HepG2 (cell line): ENCODE measurements at regions not wholly inside any gene's neighbourhood (a gene's known extent, or its start where the extent isn't known, plus 50 kb on each side); places are given as distances from the start of the nearest gene placed in this dataset.

Experiments used
- ATAC-seq: fragments of 200-7000 bp; cut with Tn5 transposase; 3 replicates; pipeline ENCODE4 v1.9.1; 2020; ENCODE audit warnings: mild to moderate bottlenecking, moderate library complexity
- BruUV-seq: library from RNA; stranded (reverse); fragments of 400-500 nt; replicated peaks from 2 replicates; lab custom pipeline; 2021; lab: Mats Ljungman, UMichigan
- CTCF ChIA-PET: fragments of 300-600 bp; formaldehyde crosslinking; extraction: SDS; loops from one replicate; lab custom pipeline; 2021; ENCODE audit warnings: low total read pairs, inconsistent platforms, low intra/inter-chr PET ratio; lab: Yijun Ruan, JAX
- POLR2A ChIA-PET: fragments of 350-600 bp; sonication (Branson Sonifier 250); formaldehyde crosslinking; loops from one replicate; lab custom pipeline; 2020; ENCODE audit warnings: antibody characterized with exemption, inconsistent platforms; lab: Yijun Ruan, JAX
- DNase-seq: peaks from one replicate; pipeline ENCODE4 v3.0.0-alpha.2; 2015; ENCODE audit warnings: low spot score
- FAIRE-seq: peaks from 3 replicates; lab custom pipeline; 2011; peaks lifted over from hg19 to GRCh38; lab: Jason Lieb, UNC
- H2AFZ ChIP-seq: one replicate; pipeline ENCODE4 v1.6.1; 2011; ENCODE audit warnings: low read length, inconsistent platforms
- H3K27ac ChIP-seq: fragments of 300-600 bp; 3 replicates; pipeline ENCODE4 v1.8.0; 2011; ENCODE audit warnings: mixed run types, mild to moderate bottlenecking, mixed read lengths, low read length, inconsistent platforms; ENCODE audit not compliant: insufficient read depth; ENCODE audit errors: extremely low read length
- H3K27me3 ChIP-seq, 2 experiments: fragments of 200-600 bp in 1 of 2; 2 replicates in 1 of 2; 3 replicates in 1 of 2; pipeline versions ENCODE4 v1.6.0 to v1.8.0; 2011; ENCODE audit warnings: low read length in 2 of 2, mild to moderate bottlenecking in 2 of 2, moderate library complexity in 2 of 2, inconsistent platforms in 1 of 2; ENCODE audit not compliant: insufficient read depth in 2 of 2, control insufficient read depth in 1 of 2
- H3K36me3 ChIP-seq, 2 experiments: fragments of 200-600 bp in 1 of 2; replicated peaks in 1 of 2; 2 replicates in 1 of 2; 3 replicates in 1 of 2; pipeline versions ENCODE4 v1.5.1 to v1.8.0; 2011; ENCODE audit warnings: low read length in 2 of 2, inconsistent platforms in 1 of 2; ENCODE audit not compliant: insufficient read depth in 2 of 2, control insufficient read depth in 1 of 2
- H3K4me1 ChIP-seq: 2 replicates; pipeline ENCODE4 v1.5.1; 2012; ENCODE audit warnings: low read length, inconsistent platforms; ENCODE audit not compliant: insufficient read depth
- H3K4me2 ChIP-seq: 2 replicates; pipeline ENCODE4 v1.6.0; 2011; ENCODE audit warnings: low read depth, low read length, inconsistent platforms
- H3K4me3 ChIP-seq, 3 experiments: fragments of 200-600 bp in 1 of 3; sonication (generic), shearing (Covaris generic) in 1 of 3; replicated peaks in 1 of 3; 2 replicates each; pipeline ENCODE4 v1.5.1; 2011 to 2016; ENCODE audit warnings: low read length in 3 of 3, inconsistent platforms in 2 of 3, low read depth in 2 of 3, mild to moderate bottlenecking in 2 of 3, control low read depth in 1 of 3, mixed read lengths in 1 of 3; ENCODE audit not compliant: insufficient read depth in 1 of 3
- H3K79me2 ChIP-seq: one replicate; pipeline ENCODE4 v1.6.1; 2011; ENCODE audit warnings: low read length, inconsistent platforms; ENCODE audit not compliant: insufficient read depth
- H3K9ac ChIP-seq: 2 replicates; pipeline ENCODE4 v1.6.0; 2011; ENCODE audit warnings: mild to moderate bottlenecking, low read depth, low read length, inconsistent platforms; ENCODE audit not compliant: insufficient read depth
- H3K9me3 ChIP-seq: 2 replicates; pipeline ENCODE4 v1.5.1; 2012; ENCODE audit warnings: mild to moderate bottlenecking, low read length
- H4K20me1 ChIP-seq: 2 replicates; pipeline ENCODE4 v1.6.0; 2011; ENCODE audit warnings: inconsistent platforms, mild to moderate bottlenecking, low read length, moderate library complexity; ENCODE audit not compliant: insufficient read depth
- AGO1 ChIP-seq: fragments of 200-400 bp; formaldehyde crosslinking; IDR thresholded peaks from 2 replicates; pipeline ENCODE4 v1.6.1; 2017; ENCODE audit warnings: mild to moderate bottlenecking, low read depth, low read length, moderate library complexity; ENCODE audit not compliant: poor library complexity, severe bottlenecking
- ATF3 ChIP-seq: sonication (generic); formaldehyde crosslinking; IDR thresholded peaks from 2 replicates; pipeline ENCODE4 v1.4.0; 2020; ENCODE audit warnings: missing genetic modification reagents
- ATF7 ChIP-seq, 2 experiments: fragments of 450-650 bp in 1 of 2; sonication (generic) in 1 of 2; formaldehyde crosslinking in 1 of 2; IDR thresholded peaks; 2 replicates each; pipeline versions ENCODE4 v1.4.0 to v1.6.1; 2016 to 2020; ENCODE audit warnings: antibody characterized with exemption in 1 of 2, mild to moderate bottlenecking in 1 of 2, missing genetic modification reagents in 1 of 2
- HNF4A ChIP-seq: sonication (generic); formaldehyde crosslinking; IDR thresholded peaks from 2 replicates; pipeline ENCODE4 v1.4.0; 2020; ENCODE audit warnings: missing genetic modification reagents
- MATR3 ChIP-seq: sonication (generic); formaldehyde crosslinking; IDR thresholded peaks from 2 replicates; pipeline ENCODE4 v1.4.0; 2020; ENCODE audit warnings: missing genetic modification reagents
- NAIF1 ChIP-seq: sonication (generic); formaldehyde crosslinking; IDR thresholded peaks from 2 replicates; pipeline ENCODE4 v1.5.0; 2020; ENCODE audit warnings: mild to moderate bottlenecking, missing genetic modification reagents, borderline replicate concordance
- PHF8 ChIP-seq: sonication (generic); formaldehyde crosslinking; IDR thresholded peaks from 2 replicates; pipeline ENCODE4 v1.5.0; 2020; ENCODE audit warnings: missing genetic modification reagents
- POGZ ChIP-seq: sonication (generic); formaldehyde crosslinking; IDR thresholded peaks from 2 replicates; pipeline ENCODE4 v1.4.0; 2020; ENCODE audit warnings: mild to moderate bottlenecking, missing genetic modification reagents
- RFX3 ChIP-seq: IDR thresholded peaks from 2 replicates; pipeline ENCODE4 v1.6.1; 2016; ENCODE audit warnings: missing biosample characterization, missing genetic modification reagents
- SNAI1 ChIP-seq: sonication (generic); formaldehyde crosslinking; IDR thresholded peaks from 2 replicates; pipeline ENCODE4 v1.5.0; 2020; ENCODE audit warnings: mild to moderate bottlenecking, missing genetic modification reagents, borderline replicate concordance
- ZBTB14 ChIP-seq: sonication (generic); formaldehyde crosslinking; IDR thresholded peaks from 2 replicates; pipeline ENCODE4 v1.4.0; 2020; ENCODE audit warnings: missing genetic modification reagents
- ZNF296 ChIP-seq: sonication (generic); formaldehyde crosslinking; conservative IDR thresholded peaks from 2 replicates; pipeline ENCODE4 v1.5.0; 2020; ENCODE audit warnings: mild to moderate bottlenecking, missing genetic modification reagents
- ZNF44 ChIP-seq: sonication (generic); formaldehyde crosslinking; IDR thresholded peaks from 2 replicates; pipeline ENCODE4 v1.5.1; 2020; ENCODE audit warnings: mild to moderate bottlenecking, missing genetic modification reagents
- ZSCAN22 ChIP-seq: sonication (generic); formaldehyde crosslinking; IDR thresholded peaks from 2 replicates; pipeline ENCODE4 v1.4.0; 2020; ENCODE audit warnings: mild to moderate bottlenecking, missing genetic modification reagents
- WGBS: methylation state at CpG from one replicate; pipeline ENCODE4 v1.1.6; 2017; ENCODE audit warnings: low lambda C conversion rate; 5-methylcytosine and 5-hydroxymethylcytosine counted together
- in situ Hi-C: cut with HindIII; loops from 2 replicates; pipeline ENCODE4 v1.10.0; 2017; ENCODE audit warnings: low pct_unique_long_range_greater_than_20kb; ENCODE audit not compliant: extremely low pct_ligation_motif_present
- intact Hi-C: fragments of 100-400 bp; cut with micrococcal nuclease; formaldehyde crosslinking; loops from one replicate; pipeline ENCODE4 v1.10.0; 2022; ENCODE audit not compliant: unreplicated experiment
- TF ChIP-seq, protein P1 (sequence below): IDR thresholded peaks from 2 replicates; pipeline ENCODE4 v1.6.1; 2016; ENCODE audit warnings: low read depth, missing genetic modification reagents, missing compliant biosample characterization
- TF ChIP-seq, protein P2 (sequence below): sonication (generic); formaldehyde crosslinking; IDR thresholded peaks from 2 replicates; pipeline ENCODE4 v1.5.0; 2020; ENCODE audit warnings: mild to moderate bottlenecking, missing genetic modification reagents, borderline replicate concordance

DNA sequence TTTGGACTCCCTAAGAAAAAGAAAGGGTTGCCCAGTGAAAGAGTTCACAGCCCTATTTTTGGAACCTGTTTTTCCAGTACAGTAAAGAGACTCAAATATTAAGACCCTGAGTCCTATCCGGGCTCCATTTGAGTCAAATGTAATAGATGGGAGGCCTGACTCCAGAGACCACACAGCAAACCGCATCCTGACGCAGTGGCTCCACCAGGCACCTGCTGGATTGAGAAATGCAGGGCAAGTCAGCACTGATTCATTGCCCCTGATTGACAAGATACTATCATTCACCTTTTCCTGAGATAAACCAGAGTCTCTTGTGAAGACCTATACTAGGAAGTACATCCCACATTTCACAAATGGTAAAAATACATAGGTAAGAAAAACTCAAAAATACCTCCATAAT, 715.7 kb upstream of the SOX9 start (continued):
- TF ChIP-seq, protein P1, sequence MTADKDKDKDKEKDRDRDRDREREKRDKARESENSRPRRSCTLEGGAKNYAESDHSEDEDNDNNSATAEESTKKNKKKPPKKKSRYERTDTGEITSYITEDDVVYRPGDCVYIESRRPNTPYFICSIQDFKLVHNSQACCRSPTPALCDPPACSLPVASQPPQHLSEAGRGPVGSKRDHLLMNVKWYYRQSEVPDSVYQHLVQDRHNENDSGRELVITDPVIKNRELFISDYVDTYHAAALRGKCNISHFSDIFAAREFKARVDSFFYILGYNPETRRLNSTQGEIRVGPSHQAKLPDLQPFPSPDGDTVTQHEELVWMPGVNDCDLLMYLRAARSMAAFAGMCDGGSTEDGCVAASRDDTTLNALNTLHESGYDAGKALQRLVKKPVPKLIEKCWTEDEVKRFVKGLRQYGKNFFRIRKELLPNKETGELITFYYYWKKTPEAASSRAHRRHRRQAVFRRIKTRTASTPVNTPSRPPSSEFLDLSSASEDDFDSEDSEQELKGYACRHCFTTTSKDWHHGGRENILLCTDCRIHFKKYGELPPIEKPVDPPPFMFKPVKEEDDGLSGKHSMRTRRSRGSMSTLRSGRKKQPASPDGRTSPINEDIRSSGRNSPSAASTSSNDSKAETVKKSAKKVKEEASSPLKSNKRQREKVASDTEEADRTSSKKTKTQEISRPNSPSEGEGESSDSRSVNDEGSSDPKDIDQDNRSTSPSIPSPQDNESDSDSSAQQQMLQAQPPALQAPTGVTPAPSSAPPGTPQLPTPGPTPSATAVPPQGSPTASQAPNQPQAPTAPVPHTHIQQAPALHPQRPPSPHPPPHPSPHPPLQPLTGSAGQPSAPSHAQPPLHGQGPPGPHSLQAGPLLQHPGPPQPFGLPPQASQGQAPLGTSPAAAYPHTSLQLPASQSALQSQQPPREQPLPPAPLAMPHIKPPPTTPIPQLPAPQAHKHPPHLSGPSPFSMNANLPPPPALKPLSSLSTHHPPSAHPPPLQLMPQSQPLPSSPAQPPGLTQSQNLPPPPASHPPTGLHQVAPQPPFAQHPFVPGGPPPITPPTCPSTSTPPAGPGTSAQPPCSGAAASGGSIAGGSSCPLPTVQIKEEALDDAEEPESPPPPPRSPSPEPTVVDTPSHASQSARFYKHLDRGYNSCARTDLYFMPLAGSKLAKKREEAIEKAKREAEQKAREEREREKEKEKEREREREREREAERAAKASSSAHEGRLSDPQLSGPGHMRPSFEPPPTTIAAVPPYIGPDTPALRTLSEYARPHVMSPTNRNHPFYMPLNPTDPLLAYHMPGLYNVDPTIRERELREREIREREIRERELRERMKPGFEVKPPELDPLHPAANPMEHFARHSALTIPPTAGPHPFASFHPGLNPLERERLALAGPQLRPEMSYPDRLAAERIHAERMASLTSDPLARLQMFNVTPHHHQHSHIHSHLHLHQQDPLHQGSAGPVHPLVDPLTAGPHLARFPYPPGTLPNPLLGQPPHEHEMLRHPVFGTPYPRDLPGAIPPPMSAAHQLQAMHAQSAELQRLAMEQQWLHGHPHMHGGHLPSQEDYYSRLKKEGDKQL = no peak
- TF ChIP-seq ZNF44 (CRISPR knock-in tag) = no peak
- TF ChIP-seq NAIF1 (CRISPR knock-in tag) = no peak
- TF ChIP-seq MATR3 = no peak
- TF ChIP-seq ATF3 (CRISPR knock-in tag) = no peak

DNA sequence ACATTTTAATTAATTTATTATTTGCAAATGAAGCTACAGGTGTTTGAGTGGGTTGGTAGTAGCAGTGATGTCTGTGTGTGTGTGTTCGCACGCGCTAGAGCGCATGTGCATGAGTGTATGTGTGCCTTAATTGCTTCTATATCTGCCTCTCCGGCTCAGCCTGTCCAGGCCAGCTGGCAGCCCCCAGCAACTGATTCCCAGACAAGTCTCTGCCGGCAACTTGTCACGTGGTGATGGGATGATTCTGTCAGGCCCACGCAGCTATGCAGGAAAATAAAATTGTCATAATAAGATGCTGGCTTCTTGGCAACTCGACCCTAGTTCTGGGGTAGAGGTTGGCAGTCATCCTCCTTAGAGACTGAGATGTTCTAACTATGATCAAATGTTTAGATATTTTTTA, 712.8 kb upstream of the SOX9 start:
- in situ Hi-C loops = no loop called here
- Histone ChIP-seq H4K20me1 (no peaks in the 10 kb centered on the region), H3K27me3 (no peaks in the 10 kb centered on the region), H3K4me3 (no peak overlapping the region), H3K4me1 (no peaks in the 10 kb centered on the region), H3K36me3 (no peaks in the 10 kb centered on the region), H3K9me3 (peaks cover 18% of the 10 kb centered on the region; the same call in 1 of the 2 replicates), H3K9ac (no peak overlapping the region), H3K79me2 (no peaks in the 10 kb centered on the region), H3K4me2 (no peak overlapping the region), H2AFZ (no peak overlapping the region), H3K27ac (no peak overlapping the region)
- no TSS peak for BruUV-seq
- 37% methylated on average over 9 of the region's 9 CpGs for WGBS
- no peak for ATAC-seq
- POLR2A ChIA-PET = no interaction called here
- intact Hi-C loops = no loop called here
- CTCF ChIA-PET = no interaction called here
- FAIRE-seq = no peak
- no peak for DNase-seq
- TF ChIP-seq SNAI1 (CRISPR knock-in tag) = no peak
- TF ChIP-seq AGO1 = no peak
- TF ChIP-seq, protein P2, sequence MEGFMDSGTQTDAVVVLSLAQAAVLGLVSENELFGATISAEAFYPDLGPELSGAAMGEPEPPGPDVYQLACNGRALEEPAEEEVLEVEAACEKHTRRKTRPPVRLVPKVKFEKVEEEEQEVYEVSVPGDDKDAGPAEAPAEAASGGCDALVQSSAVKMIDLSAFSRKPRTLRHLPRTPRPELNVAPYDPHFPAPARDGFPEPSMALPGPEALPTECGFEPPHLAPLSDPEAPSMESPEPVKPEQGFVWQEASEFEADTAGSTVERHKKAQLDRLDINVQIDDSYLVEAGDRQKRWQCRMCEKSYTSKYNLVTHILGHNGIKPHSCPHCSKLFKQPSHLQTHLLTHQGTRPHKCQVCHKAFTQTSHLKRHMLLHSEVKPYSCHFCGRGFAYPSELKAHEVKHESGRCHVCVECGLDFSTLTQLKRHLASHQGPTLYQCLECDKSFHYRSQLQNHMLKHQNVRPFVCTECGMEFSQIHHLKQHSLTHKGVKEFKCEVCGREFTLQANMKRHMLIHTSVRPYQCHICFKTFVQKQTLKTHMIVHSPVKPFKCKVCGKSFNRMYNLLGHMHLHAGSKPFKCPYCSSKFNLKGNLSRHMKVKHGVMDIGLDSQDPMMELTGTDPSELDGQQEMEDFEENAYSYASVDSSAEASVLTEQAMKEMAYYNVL (CRISPR knock-in tag) = no peak
- TF ChIP-seq ATF7 (IDR thresholded peaks at IDR 0.05) = no peak
- no peak for TF ChIP-seq ATF7 (CRISPR knock-in tag; IDR thresholded peaks at IDR 0.05)
- TF ChIP-seq ZBTB14 (CRISPR knock-in tag) = no peak
- no peak for TF ChIP-seq RFX3 (CRISPR knock-in tag)
- no peak for TF ChIP-seq ZSCAN22
- no peak for TF ChIP-seq HNF4A (CRISPR knock-in tag)
- no peak for TF ChIP-seq POGZ (CRISPR knock-in tag)
- TF ChIP-seq PHF8 (CRISPR knock-in tag) = no peak
- TF ChIP-seq ZNF296 (CRISPR knock-in tag) = no peak
